PC-9 (cell line): ENCODE measurements at regions not wholly inside any gene's neighbourhood (a gene's known extent, or its start where the extent isn't known, plus 50 kb on each side); places are given as distances from the start of the nearest gene placed in this dataset.

Source experiments
- EZH2 ChIP-seq: fragments of 200-600 bp; sonication (generic); IDR thresholded peaks from 2 replicates; pipeline ENCODE4 v1.8.0; 2017; ENCODE audit warnings: antibody characterized with exemption, low read depth
- TF ChIP-seq, protein P1 (sequence below): fragments of 200-600 bp; sonication (generic); conservative IDR thresholded peaks from 2 replicates; pipeline ENCODE4 v1.6.1; 2017; ENCODE audit warnings: mixed run types, antibody characterized with exemption, mild to moderate bottlenecking, moderate library complexity

DNA sequence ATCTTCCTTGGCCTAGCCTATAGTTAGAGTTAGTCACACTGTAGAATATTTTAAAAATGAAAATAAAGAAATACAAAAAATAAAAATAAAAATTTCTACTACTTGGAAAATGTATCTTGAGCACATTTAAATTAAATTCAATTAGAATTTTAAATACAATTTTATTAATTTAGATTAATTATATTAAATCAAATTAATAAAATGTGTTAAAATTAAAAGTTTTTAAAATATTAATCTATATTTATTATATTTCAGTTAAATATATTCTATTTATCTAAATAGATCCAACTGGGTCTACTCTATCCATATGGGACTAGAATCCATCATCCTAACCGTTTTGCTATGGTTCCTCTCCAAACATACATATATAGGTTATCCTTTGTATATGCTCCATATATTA lies 588.3 kb upstream of the TMPRSS15 start:
- TF ChIP-seq, protein P1, sequence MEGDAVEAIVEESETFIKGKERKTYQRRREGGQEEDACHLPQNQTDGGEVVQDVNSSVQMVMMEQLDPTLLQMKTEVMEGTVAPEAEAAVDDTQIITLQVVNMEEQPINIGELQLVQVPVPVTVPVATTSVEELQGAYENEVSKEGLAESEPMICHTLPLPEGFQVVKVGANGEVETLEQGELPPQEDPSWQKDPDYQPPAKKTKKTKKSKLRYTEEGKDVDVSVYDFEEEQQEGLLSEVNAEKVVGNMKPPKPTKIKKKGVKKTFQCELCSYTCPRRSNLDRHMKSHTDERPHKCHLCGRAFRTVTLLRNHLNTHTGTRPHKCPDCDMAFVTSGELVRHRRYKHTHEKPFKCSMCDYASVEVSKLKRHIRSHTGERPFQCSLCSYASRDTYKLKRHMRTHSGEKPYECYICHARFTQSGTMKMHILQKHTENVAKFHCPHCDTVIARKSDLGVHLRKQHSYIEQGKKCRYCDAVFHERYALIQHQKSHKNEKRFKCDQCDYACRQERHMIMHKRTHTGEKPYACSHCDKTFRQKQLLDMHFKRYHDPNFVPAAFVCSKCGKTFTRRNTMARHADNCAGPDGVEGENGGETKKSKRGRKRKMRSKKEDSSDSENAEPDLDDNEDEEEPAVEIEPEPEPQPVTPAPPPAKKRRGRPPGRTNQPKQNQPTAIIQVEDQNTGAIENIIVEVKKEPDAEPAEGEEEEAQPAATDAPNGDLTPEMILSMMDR, result no peak
- no peak for TF ChIP-seq EZH2
